Right atrium auricular region (tissue), 2 donors: ENCODE measurements at regions not wholly inside any gene's neighbourhood (a gene's known extent, or its start where the extent isn't known, plus 50 kb on each side); places are given as distances from the start of the nearest gene placed in this dataset.

Experiments used
- DNase-seq: peaks from one replicate; pipeline ENCODE4 v3.0.0-alpha.2; 2019; ENCODE audit warnings: low spot score
- H3K27ac ChIP-seq, 2 donors: fragments of 200-600 bp; sonication (generic); 1 replicate in 1 of 2; 2 replicates in 1 of 2; pipeline ENCODE4 v1.5.1; 2016 to 2019
- H3K27me3 ChIP-seq, 2 donors: fragments of 200-600 bp; sonication (generic); one replicate each; pipeline versions ENCODE4 v1.5.1 to v1.6.0; 2017 to 2019
- H3K36me3 ChIP-seq: fragments of 200-600 bp; sonication (generic); one replicate; pipeline ENCODE4 v1.5.1; 2016
- H3K4me1 ChIP-seq, 2 donors: fragments of 200-600 bp; sonication (generic); one replicate each; pipeline versions ENCODE4 v1.5.1 to v1.6.0; 2017 to 2019
- H3K4me3 ChIP-seq, 2 donors: fragments of 200-600 bp; sonication (generic); 1 replicate in 1 of 2; 2 replicates in 1 of 2; pipeline ENCODE4 v1.5.1; 2017 to 2019; ENCODE audit warnings: mild to moderate bottlenecking in 1 of 2, moderate library complexity in 1 of 2
- H3K9me3 ChIP-seq, 2 donors: fragments of 200-600 bp; sonication (generic); one replicate each; pipeline ENCODE4 v1.5.1; 2019
- TF ChIP-seq, protein P1 (sequence below), 2 donors: fragments of 200-600 bp; sonication (generic); IDR thresholded peaks; one replicate each; pipeline ENCODE4 v1.5.1; 2019; ENCODE audit warnings: antibody characterized with exemption in 2 of 2

DNA sequence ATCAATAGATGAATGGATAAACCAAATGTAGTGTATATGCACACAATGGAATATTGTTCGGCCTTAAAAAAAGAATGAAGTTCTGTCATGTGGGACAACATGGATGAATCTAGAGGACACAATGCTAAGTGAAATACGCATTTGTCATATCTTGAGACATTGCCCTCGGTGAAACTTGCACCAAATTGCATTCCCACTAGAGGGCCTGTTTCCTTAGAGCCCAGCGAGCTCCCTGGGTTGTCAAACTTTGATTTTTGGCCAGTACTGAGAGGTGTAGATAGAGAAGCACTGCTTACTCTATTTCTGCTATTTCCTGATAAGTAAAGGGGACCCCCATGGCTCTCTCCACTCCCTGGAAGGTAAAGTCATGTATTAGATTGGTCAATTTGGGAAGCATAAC is 157.1 kb downstream of the GPAM start:
- H3K9me3 ChIP-seq: peaks cover 0 to 22% of the 10 kb centered on the region in 2 donors
- no peak overlapping the region for H3K27ac ChIP-seq
- H3K4me3 ChIP-seq: no peak overlapping the region
- H3K36me3 ChIP-seq: no peaks in the 10 kb centered on the region
- no peak for DNase-seq
- no peaks in the 10 kb centered on the region for H3K27me3 ChIP-seq
- no peaks in the 10 kb centered on the region for H3K4me1 ChIP-seq
- TF ChIP-seq, protein P1, sequence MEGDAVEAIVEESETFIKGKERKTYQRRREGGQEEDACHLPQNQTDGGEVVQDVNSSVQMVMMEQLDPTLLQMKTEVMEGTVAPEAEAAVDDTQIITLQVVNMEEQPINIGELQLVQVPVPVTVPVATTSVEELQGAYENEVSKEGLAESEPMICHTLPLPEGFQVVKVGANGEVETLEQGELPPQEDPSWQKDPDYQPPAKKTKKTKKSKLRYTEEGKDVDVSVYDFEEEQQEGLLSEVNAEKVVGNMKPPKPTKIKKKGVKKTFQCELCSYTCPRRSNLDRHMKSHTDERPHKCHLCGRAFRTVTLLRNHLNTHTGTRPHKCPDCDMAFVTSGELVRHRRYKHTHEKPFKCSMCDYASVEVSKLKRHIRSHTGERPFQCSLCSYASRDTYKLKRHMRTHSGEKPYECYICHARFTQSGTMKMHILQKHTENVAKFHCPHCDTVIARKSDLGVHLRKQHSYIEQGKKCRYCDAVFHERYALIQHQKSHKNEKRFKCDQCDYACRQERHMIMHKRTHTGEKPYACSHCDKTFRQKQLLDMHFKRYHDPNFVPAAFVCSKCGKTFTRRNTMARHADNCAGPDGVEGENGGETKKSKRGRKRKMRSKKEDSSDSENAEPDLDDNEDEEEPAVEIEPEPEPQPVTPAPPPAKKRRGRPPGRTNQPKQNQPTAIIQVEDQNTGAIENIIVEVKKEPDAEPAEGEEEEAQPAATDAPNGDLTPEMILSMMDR (IDR thresholded peaks at IDR 0.05): no peak

DNA sequence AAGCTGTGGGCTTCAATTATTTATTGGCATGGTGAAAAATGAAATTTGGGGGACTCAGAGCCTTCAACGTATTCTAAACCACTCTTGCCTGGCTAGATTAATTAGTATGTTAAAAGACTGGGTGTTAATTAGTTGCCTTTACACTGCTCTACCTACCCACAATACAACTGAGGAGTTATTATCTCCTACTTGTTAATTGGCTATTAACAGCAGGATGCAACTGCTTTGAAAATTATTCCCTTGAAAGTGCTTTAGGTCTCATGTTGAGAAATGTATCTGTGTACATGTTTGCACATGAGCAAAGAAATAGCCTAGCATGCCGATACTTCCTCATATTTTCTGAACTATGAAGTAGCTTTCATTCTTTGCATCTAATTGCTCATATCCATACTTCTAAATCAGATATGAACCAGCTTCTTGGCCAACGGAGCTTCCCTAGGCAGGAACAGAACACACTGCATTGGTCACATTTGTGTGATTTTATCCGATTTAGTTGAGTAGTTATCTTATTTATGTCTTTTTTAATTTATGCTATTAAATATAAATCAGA is 155.8 kb downstream of the GPAM start:
- H3K27ac ChIP-seq: no peak overlapping the region
- peaks cover 0 to 22% of the 10 kb centered on the region in 2 donors for H3K9me3 ChIP-seq
- no peak overlapping the region for H3K4me3 ChIP-seq
- no peak for DNase-seq
- TF ChIP-seq, protein P1 (IDR thresholded peaks at IDR 0.05): no peak
- H3K36me3 ChIP-seq: no peaks in the 10 kb centered on the region
- no peaks in the 10 kb centered on the region for H3K27me3 ChIP-seq
- no peaks in the 10 kb centered on the region for H3K4me1 ChIP-seq

DNA sequence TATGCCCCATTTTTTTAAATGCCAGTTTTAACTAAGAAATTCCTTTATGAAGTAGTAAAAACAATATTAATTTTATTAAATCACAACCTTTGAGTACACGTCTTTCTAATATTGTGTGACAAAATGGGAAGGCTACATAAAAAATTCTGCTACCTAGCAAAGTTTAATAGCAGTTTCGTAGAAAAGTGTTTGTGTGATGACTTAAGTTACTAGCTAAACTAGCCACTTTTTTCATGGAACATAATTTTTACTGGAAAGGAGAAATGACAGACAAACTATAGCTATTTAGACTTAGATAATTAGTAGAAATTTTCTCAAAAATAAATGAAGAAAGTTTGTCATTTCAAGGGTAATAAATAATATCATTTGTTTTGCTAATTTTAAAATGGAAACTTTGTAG is 153.1 kb downstream of the GPAM start:
- Histone ChIP-seq H3K9me3 (peaks cover 0 to 22% of the 10 kb centered on the region in 2 donors), H3K4me1 (no peaks in the 10 kb centered on the region), H3K36me3 (no peaks in the 10 kb centered on the region), H3K27ac (no peak overlapping the region), H3K27me3 (no peaks in the 10 kb centered on the region), H3K4me3 (no peak overlapping the region)
- DNase-seq: no peak
- TF ChIP-seq, protein P1 (IDR thresholded peaks at IDR 0.05): no peak

DNA sequence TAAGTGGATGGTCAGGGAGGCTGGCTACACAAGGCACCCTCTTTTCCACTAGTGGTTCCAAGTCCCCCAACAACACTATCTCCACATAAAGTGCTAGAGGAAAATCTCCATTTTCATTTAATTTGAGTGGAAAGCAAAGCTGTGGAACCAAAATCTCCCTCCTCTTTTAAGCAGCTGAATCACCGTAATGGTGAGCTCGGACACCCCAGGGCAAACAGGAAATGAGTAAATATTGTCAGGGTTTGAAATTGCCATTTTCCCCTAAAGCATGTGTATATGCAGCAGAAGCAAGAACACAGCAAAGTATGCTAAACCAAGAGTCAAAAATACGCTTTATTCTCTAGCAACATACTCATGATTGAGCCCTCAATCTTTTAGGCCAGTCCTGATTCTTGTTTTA is 143.7 kb downstream of the GPAM start:
- DNase-seq: no peak
- no peaks in the 10 kb centered on the region for H3K9me3 ChIP-seq
- TF ChIP-seq, protein P1 (IDR thresholded peaks at IDR 0.05): no peak
- no peaks in the 10 kb centered on the region for H3K36me3 ChIP-seq
- H3K27ac ChIP-seq: no peak overlapping the region
- H3K4me3 ChIP-seq: no peak overlapping the region
- no peaks in the 10 kb centered on the region for H3K4me1 ChIP-seq
- no peaks in the 10 kb centered on the region for H3K27me3 ChIP-seq

DNA sequence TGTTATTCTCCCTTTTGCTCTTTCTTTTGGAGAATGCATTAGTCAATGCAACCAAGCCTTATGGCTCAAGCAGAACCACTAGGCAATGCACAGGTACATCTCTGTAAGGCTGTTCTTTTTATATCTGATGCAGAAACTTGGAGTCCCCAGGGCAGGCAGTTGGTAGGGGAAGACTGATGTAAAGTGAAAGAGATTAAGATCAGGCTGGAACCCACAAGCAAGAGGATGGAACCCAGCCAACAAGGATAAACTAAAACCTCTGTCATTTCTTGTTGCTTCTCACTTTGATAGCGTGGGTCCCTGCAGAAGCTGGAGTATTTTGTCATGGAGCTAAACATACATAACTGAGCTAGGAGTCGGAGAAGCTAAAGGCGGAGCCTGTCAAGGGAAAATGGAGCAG is 142.9 kb downstream of the GPAM start:
- TF ChIP-seq, protein P1 (IDR thresholded peaks at IDR 0.05): no peak
- Histone ChIP-seq H3K9me3 (no peaks in the 10 kb centered on the region), H3K36me3 (no peaks in the 10 kb centered on the region), H3K4me1 (no peaks in the 10 kb centered on the region), H3K27ac (no peak overlapping the region), H3K27me3 (no peaks in the 10 kb centered on the region), H3K4me3 (no peak overlapping the region)
- no peak for DNase-seq

DNA sequence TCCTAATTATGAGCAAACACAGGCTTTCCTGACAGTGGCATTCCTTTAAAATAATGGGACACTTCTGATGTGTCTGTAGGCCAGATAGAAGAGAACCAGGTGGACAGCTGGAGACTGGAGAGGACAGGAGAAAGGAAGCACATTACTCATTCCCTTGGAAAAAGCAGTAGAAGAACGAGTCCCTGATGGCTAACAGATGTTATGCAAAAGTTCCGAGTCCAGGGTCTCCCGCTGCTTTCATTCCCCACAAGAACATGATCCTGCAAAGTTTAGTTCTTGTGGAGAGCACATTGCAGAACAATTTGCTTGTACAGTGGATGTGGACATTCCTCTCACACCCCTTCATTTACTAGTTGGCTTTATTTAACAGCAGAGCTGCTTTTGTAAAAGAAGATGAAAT is 137.6 kb downstream of the GPAM start:
- Histone ChIP-seq H3K4me1 (no peaks in the 10 kb centered on the region), H3K27me3 (no peaks in the 10 kb centered on the region)
- TF ChIP-seq, protein P1 (IDR thresholded peaks at IDR 0.05): no peak

More for the DNA sequence above, 137.6 kb downstream of the GPAM start:
- Histone ChIP-seq H3K9me3 (no peaks in the 10 kb centered on the region), H3K4me3 (no peak overlapping the region), H3K27ac (no peak overlapping the region), H3K36me3 (no peaks in the 10 kb centered on the region)
- DNase-seq: no peak
